GM18502 (cell line): ENCODE measurements at regions not wholly inside any gene's neighbourhood (a gene's known extent, or its start where the extent isn't known, plus 50 kb on each side); places are given as distances from the start of the nearest gene placed in this dataset.
"Not testable (repeated sequence)": the region's sequence is repeated elsewhere in the genome, so short reads cannot be mapped to it uniquely, and the experiment has no call there.

Experiments used
- ATAC-seq: cut with Tn5 transposase; IDR thresholded peaks from one replicate; pipeline ENCODE4 v1.9.1; 2021; ENCODE audit warnings: mild to moderate bottlenecking; ENCODE audit not compliant: unreplicated experiment, poor library complexity

DNA sequence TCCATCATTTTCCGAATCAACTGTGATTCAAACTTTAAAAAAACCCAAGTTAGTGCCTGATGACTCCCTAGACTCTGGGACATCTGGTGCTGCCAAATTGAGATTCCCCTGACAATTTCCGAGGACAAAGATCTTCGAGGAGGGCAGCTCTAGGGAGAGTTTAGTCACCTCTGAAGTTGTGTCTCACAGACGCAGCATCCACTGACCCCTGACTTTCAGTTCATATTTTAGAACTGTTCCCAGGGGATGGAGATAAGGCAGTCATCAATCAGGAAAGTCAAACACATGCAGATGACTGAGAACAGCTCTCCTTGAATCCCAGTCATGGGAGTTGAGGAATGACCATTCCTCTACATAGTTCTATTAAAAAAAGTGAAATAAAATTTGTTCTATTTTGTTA, 643.9 kb downstream of the TRIML1 start:
- no peak for ATAC-seq

DNA sequence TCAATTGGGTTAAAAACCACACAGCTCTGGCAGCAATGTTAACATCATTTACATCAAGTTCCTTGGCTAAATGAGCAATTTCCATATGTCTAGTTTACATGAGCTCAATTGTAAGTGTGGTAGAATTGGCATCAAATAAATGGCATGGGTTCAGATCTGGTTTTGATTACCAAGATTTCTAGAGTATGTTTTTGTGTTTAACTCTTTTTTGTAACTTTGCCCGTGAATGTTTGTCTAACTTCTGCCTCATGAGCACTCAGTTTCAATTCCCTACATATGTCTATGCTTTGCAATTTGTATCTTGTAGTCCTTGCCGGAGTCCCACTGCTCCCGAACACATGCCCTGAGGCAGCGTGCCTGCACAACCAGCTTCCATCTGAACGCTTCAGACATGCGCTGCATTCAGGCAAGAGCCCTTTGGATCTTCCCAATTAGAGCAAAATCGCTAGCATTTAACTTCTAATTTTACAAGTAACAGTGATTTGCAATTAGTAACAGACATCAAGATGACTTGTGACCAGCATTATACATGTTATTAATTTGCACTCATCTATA, 644.4 kb downstream of the TRIML1 start:
- ATAC-seq: no peak

DNA sequence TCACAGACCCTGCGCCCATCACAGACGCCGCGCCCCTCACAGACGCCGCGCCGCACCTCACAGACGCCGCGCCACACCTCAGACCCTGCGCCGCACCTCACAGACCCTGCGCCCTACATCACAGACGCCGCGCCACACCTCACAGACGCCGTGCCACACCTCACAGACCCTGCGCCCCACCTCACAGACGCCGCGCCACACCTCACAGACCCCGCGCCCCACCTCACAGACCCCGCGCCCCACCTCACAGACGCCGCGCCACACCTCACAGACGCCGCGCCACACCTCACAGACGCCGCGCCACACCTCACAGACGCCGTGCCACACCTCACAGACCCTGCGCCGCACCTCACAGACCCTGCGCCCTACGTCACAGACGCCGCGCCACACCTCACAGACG, 657.4 kb downstream of the TRIML1 start:
- ATAC-seq: not testable (repeated sequence)

DNA sequence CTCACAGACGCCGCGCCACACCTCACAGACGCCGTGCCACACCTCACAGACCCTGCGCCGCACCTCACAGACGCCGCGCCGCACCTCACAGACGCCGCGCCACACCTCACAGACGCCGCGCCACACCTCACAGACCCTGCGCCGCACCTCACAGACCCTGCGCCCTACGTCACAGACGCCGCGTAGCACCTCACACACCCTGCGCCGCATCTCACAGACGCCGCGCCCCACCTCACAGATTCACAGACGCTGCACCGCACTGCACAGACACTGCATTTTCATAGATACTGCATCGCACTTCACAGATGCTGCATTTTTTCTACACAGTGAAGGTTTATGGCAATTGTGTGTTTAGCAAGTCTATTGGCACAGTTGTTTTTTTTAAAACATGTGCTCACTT, 657.8 kb downstream of the TRIML1 start:
- ATAC-seq: not testable (repeated sequence)

DNA sequence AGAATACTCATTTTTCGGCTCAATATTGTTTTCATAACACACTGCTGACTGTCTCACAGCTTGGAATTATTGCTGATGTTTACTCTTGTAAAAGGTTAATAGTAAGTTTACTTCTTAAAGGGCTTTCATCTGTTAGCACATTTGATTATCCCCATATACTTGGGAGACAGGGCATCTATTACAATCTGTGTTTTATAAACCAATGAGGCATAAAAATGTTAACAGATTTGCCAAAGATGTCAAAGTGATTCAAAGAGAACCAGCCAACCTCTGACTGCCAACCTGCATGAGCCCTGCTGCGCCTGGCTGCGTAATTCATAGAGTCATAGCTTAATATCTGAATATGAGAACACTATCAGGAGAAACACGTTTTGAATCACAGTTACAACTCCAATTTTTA, 665.6 kb downstream of the TRIML1 start:
- no peak for ATAC-seq

DNA sequence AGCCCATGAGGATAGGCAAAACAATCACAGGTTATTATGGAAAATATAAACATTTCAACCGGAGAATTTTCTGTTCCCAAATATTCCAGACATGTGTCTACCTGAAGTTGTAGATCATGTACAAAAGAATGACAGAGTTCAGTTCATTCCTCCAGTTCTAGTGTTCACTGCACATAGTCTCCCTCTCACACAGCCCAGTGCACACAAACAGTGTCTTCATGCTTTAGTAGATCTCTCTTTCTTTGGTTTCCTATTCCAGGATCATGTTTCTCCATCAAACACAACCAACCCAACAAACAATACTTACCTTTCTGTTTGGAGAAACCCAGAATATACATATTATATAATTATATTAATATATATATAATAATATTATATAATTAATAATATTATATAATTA, 671.9 kb downstream of the TRIML1 start:
- ATAC-seq: no peak

DNA sequence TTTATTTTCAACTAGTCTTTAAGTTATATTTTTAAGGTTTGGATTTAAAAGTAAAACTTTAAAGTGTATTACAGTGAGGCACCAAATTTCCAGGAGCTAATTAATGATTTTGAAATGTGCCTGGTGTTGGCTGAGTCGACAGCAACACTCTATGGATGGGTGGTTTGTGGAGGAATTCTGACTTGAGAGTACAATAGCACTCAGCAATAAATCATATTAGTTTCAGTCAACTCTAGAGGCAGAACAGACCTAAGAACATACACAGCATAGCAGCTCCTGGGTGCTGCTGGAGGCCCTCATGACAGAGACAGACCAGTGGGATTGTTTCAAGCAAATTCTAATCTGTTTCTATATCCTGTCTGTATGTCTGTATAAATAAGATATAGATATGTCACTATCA, 673.4 kb downstream of the TRIML1 start:
- ATAC-seq: no peak

DNA sequence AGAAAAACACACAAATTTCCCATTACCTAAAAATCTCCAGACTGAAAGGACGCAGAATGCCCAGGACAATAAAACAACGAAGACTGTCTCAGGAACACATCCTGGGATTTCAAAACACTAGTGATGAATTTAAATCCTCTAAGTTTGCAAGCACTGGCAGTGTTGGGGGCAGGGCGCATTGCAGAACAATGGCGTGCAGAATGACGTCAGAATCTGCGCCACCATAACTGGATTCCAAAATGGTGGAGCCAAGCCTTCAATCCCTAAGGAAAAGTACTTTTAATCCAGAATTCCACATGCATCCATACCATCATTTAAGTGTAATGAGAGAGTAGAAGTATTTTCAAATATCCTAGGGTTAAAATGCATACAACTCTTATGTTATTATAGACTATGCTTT, 679.1 kb downstream of the TRIML1 start:
- ATAC-seq: no peak

DNA sequence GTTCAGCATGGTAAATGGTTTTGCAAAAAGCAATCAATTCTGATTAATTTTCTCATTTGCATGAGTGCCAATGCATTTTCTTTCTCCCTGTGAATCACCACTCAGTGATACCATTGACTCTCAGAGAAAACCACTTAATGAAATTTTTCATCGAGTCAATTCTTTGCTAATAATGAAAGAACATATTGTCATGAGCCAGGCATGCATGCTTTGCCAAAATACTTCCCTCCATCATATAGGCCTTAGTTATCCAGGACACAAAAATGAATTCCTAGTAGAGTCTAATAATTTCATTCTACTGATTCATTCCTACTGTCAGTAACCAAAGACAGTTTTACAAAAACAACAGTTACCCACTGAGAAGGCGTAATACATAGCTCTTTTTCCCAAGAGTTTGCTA, 680.0 kb downstream of the TRIML1 start:
- ATAC-seq: no peak

DNA sequence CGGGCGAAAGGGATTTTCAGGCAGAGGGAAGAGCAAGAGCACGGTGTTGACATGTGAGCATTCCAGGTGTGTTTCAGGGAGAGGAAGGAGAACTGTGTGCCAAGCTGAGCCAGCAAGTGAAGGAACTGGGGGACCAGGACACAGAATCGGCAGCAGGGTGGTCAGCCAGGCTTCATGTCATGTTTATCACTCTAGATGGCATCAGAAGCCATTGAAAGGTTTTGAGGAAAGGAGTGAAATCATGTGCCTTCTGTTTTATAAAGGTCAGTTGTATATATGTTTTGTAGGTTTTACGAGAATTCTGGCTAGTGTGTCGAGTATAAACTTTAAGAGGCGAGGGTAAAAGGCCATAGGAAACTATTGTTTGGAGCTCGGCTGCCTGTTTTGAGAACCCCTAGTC, 682.3 kb downstream of the TRIML1 start:
- no peak for ATAC-seq

DNA sequence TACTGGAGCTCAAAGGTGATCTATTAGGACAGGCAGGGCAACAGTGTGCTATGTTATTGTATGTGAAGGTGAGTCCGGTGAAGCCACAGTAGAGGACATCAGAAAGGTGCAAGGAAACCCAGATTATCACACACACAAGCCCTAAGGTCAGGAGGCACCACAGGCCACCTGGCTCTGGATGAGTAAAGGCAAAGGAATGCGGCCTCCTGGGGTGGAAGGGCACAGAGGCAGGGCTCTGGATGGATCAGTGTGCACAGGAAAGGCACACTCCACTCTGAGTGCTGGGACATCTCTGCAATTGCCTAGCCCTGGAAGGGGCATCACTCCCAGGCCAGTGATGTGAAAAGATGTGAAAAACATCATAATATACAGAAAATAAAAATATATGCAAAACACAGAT, 683.5 kb downstream of the TRIML1 start:
- ATAC-seq: no peak

DNA sequence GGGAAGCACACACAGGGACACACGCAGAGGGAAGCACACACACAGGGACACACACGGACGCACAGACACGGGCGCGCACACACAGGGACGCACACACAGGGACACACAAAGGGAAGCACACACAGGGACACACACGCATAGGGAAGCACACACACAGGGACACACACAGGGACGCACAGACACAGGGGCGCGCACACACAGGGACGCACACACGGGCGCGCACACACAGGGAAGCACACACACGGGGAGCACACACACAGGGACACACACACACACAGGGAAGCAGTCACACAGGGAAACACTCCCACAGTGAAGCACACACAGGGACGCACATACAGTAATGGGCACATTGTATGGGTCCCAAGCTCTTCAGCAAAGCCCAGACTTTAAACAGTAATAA, 685.3 kb downstream of the TRIML1 start:
- ATAC-seq: no peak

DNA sequence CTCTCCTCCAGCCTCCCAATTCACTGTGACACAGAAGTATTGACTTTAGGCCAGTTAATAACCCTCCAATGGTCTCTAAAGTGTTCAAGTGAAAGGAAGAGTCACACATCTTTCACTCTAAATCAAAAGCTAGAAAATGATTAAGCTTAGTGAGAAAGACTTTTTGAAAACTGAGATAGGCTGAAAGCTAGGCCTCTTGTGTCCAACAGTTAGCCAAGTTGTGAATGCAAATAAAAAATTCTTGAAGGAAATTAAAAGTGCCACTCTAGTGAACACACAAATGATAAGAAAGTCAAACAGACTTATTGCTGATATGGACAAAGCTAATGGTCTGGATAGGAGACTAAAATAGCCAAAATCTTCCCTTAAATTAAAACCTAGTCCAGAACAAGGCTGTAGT, 687.2 kb downstream of the TRIML1 start:
- no peak for ATAC-seq

DNA sequence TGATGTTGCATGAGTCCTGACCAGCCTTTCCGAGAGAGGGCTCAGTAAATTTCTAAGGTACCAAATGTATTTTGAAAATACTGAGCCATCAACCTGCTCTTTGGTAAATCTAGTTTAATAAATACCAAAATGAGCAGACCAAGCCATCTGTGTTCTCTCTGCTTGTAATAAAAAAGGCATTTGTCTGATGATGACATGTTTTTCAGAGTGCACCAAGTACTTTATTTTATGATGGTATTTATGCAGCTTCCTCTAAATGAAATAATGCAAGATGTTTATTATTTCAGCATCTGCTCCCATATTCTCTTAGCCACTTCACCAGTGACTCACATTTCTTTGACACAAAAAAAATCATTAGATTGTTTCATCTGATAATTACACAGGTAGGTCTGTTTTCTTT, 700.5 kb downstream of the TRIML1 start:
- ATAC-seq: no peak

DNA sequence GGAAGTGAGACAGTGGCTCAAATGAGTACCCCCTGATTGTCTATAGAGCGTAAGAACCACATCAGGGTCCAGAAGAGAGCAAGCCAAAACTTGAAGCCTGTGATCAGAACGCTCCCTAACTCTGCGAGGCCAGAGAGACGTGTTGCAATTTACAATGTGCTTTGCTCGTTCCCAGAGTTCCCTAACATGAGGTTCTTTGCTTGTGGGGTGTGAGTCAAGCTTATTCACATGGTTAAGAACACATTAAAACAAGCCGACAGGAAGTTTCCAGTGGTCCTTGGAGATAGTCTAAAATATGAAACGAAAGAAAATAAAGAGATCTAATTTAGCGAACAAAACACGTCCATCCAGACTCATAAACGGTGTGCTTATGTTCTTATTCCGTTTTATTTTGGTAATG, 702.3 kb downstream of the TRIML1 start:
- ATAC-seq: no peak

DNA sequence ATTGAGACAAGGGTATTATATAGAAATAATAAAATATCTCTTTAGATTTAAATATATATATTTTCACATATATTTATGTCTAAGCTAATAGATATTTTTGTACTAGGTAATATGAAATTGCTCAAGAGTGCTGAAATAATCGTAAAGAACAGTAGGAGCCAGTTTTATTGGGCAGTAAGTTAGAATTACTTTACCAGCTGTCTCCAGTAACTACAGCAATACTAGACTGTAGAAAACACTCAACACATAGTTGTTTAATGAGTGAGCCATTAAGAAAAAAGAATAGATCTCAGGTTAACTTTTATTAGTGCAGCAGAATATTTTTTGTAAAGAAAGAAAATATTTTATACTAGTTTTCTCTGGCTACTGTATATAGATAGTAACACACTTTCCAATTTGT, 715.2 kb downstream of the TRIML1 start:
- ATAC-seq: no peak

DNA sequence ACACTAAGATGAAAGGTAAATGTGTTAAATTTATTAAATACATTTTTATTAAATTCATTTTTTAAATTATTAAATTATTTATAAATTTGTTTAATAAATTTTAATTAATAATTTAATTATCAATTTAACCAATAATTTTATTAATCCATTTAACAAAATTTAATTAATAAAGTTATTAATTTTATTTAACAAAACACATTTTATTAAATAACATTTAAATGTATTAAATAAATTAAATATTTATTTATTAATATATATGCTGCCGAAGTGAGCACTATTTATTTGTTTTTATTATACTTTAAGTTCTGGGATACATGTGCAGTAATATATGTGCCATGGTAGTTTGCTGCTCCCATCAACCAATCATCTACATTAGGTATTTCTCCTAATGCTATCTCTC, 719.5 kb downstream of the TRIML1 start:
- no peak for ATAC-seq

DNA sequence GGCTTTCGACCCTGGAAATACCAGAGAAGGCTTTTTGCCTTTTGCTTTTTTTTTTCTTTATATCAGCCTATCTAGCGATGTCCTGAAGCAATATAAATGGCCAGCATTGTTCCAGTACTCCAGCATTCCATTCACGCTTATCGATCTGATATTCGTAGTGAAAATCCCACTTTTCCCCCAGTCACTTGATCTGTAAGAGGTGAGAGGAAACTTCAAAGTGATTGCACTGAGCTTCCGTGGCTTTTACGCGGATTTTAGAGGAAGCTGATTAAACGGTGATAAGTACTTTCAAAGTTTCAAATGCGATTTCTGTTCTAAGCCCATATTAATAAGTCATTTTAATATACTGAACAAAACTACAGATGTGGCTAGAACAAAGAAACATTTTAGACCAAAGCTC, 725.5 kb downstream of the TRIML1 start:
- ATAC-seq: no peak

DNA sequence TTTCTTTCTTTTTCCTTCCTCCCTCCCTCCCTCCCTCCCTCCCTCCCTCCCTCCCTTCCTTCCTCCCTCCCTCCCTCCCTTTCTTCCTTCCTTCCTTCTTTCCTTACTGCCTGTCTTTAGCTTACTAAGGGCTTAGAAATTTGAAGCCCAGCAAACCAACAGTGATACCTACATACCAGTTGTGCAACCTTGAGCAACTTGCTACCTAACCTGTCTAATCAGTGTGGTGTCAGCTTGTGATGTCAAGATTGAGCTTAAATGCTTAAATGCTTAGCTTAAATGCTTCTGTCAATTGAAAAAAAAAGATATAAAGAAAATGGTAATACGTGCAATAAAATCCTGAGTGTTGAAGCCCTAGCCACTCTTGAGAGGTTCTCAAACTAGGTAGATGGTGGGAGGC, 728.6 kb downstream of the TRIML1 start:
- ATAC-seq: no peak

DNA sequence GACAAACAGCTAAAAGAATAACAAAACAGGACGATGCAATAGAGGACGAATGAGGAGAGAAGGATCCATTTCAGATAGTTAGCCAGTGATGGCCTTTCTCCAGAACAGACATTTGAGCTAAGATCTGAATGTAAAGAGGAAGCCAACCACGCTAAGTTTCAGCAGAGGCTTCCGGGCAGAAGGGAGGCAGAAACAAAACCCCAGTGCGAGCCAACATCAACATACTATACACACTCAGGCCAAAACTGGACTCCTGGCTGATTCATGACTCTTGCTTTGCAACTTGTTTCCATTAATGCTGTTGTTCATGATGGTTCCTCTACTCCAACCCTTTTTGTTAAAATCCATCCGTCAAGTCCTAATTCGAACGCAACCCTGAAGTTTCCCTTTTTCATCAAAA, 730.3 kb downstream of the TRIML1 start:
- no peak for ATAC-seq

DNA sequence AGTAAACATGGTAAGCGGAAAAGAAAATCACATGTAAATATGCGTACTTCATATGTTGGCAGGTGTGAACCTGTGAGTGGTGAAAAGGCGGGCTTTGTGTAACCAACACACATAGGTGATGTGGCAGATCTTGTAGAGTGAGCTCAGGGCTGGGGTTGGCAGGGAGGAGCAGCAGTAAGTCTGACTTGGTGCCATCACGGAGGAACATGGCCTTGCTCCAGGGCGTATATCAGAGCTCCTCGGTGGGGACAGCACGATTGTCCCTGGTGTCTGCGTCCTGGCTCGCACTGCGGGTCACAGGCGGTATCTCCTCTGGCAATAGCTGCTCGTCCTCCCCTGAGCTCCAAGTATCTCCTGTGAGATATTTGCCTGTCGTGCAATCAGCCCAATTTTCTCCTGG, 733.6 kb downstream of the TRIML1 start:
- no peak for ATAC-seq

DNA sequence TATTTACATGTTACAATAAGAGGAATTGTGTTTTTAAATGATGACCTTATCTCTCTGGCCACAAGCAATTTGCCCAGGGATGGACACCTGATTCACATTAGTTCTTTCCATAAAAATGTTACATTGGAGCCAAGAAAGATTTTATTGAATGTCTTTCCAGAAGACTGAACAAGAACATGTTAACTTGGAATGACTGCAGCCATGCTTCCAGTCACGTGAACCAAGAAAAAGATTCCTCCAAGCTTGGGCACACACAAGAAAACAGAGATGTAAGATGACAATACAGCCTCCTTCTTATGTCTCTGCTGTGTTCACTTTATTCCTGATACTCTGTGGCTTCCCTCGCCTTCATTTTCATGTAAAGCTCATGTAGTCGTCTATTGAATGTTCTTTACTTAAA, 737.6 kb downstream of the TRIML1 start:
- no peak for ATAC-seq

DNA sequence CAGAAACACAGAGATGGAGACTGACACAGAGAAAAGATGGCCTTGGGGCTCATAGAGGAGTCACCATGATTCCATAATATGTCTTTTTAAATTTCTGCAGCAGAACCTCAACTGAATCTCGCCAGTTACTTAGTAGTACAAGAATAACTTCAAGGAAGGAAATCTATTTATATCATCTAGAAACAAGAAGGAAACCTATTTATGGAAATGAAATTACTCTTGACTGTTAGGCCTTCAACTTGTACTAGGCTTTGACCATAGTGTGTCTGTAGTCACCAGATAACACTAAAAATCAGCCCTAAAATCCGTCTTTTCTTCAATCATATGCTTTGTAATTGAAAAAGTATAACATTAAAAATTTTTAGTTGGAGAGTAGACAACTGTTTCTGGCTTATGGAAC, 740.4 kb downstream of the TRIML1 start:
- ATAC-seq: no peak
